ENCODE measurements at regions not wholly inside any gene's neighbourhood (a gene's known extent, or its start where the extent isn't known, plus 50 kb on each side); places are given as distances from the start of the nearest gene placed in this dataset.

- H3K4me3 ChIP-seq (replicated peaks in 1 of 3; ENCODE audit: insufficient read depth in 1 of 3, low read depth in 1 of 3, low read length in 3 of 3) = no peak overlapping the region
- DNase-seq (ENCODE audit: low read depth, low spot score) = no peak
- no peak overlapping the region for H3K9ac ChIP-seq (replicated peaks; ENCODE audit: extremely low read depth, insufficient read depth, low read length)
- intact Hi-C loops (cut with micrococcal nuclease) (no loop called here), dilution Hi-C loops (cut with MboI; ENCODE audit: extremely low pct_ligation_motif_present, low sequenced_read_pairs) (no loop called here)
- ChIA-PET CTCF (interaction anchor here (0.9 to 1.5 kb wide), 4 partner anchors 14 to 39 kb away, joined by 3 to 5 read pairs (median 4); no protein-coding TSS in a partner anchor), POLR2A (no interaction called here)
- H3K27ac ChIP-seq (ENCODE audit: insufficient read depth, low read depth, low read length) = no peak overlapping the region
- H3K9me3 ChIP-seq (replicated peaks; ENCODE audit: control insufficient read depth, insufficient read depth, low read length) = no peaks in the 10 kb centered on the region
- peaks cover 15% of the 10 kb centered on the region for H3K4me1 ChIP-seq (ENCODE audit: control insufficient read depth, extremely low read depth, insufficient read depth, low read length)
- H3K9me1 ChIP-seq (replicated peaks; ENCODE audit: control insufficient read depth, extremely low read depth, insufficient read depth, low read length) = no peaks in the 10 kb centered on the region
- no peaks in the 10 kb centered on the region for H4K20me1 ChIP-seq (replicated peaks; ENCODE audit: control insufficient read depth, extremely low read depth, insufficient read depth, low read length)
- H3K4me2 ChIP-seq (ENCODE audit: insufficient read depth, low read length) = no peak overlapping the region
- peak; percentile 82 for FAIRE-seq
- no TSS peak for BruUV-seq (replicated peaks)
- H3K27me3 ChIP-seq (ENCODE audit: control insufficient read depth in 2 of 2, insufficient read depth in 2 of 2, low read length in 2 of 2) = peaks cover 0 to 8% of the 10 kb centered on the region in 2 experiments
- H2AFZ ChIP-seq (ENCODE audit: low read depth, low read length) = no peak overlapping the region
- TF ChIP-seq MAX (IDR thresholded peaks at IDR 0.05; ENCODE audit: insufficient read depth, insufficient read length) (no peak), MYC (IDR thresholded peaks at IDR 0.05; ENCODE audit: low read depth, low read length) (no peak), GATA2 (IDR thresholded peaks at IDR 0.05; ENCODE audit: insufficient read depth, insufficient read length, low read depth, low read length) (no peak), EZH2 (IDR thresholded peaks at IDR 0.05; ENCODE audit: borderline replicate concordance, low read depth, low read length, severe bottlenecking) (no peak), POLR2AphosphoS5 (IDR thresholded peaks at IDR 0.05; ENCODE audit: insufficient read depth, low read depth, low read length) (no peak), CTCF (IDR thresholded peaks at IDR 0.05; ENCODE audit: extremely low read depth in 1 of 2, insufficient read depth in 1 of 2, low read depth in 1 of 2, low read length in 2 of 2) (no peak), JUN (IDR thresholded peaks at IDR 0.05; ENCODE audit: borderline replicate concordance, insufficient read depth, insufficient read length, low read depth) (no peak), POLR2A (IDR thresholded peaks at IDR 0.05; ENCODE audit: low read depth, low read length) (no peak), FOS (IDR thresholded peaks at IDR 0.05; ENCODE audit: borderline replicate concordance, insufficient read depth, low read length) (no peak)
- H3K79me2 ChIP-seq (ENCODE audit: control insufficient read depth, insufficient read depth, low read length) = no peaks in the 10 kb centered on the region
- no peaks in the 10 kb centered on the region for H3K36me3 ChIP-seq (ENCODE audit: control insufficient read depth in 2 of 2, extremely low read depth in 1 of 2, insufficient read depth in 2 of 2, low read length in 2 of 2)
These were observed 91.6 kb downstream of the MRPL14 start for GRCh38 chr6:44035621-44036020.

Data from endothelial cell of umbilical vein (primary cell).